BLaER1 treated with 17β-estradiol and CSF1 and Interleukin-3, amounts not matched to agents 10 nM and 100 nM (cell line): ENCODE measurements at regions not wholly inside any gene's neighbourhood (a gene's known extent, or its start where the extent isn't known, plus 50 kb on each side); places are given as distances from the start of the nearest gene placed in this dataset.
"Not testable (repeated sequence)": the region's sequence is repeated elsewhere in the genome, so short reads cannot be mapped to it uniquely, and the experiment has no call there.

Experiments used
- H3K27ac ChIP-seq, 11 experiments: shearing (Covaris generic); formaldehyde crosslinking; 2 replicates each; pipeline ENCODE4 v1.8.1; 2022
- H3K27me3 ChIP-seq, 11 experiments: shearing (Covaris generic); formaldehyde crosslinking; 2 replicates each; pipeline ENCODE4 v1.8.1; 2022
- H3K36me3 ChIP-seq, 11 experiments: shearing (Covaris generic); formaldehyde crosslinking; 2 replicates each; pipeline ENCODE4 v1.8.1; 2022
- H3K4me1 ChIP-seq, 10 experiments: shearing (Covaris generic); formaldehyde crosslinking; 2 replicates each; pipeline ENCODE4 v1.8.1; 2022
- H3K4me2 ChIP-seq, 11 experiments: shearing (Covaris generic); formaldehyde crosslinking; 2 replicates each; pipeline ENCODE4 v1.8.1; 2022
- H3K4me3 ChIP-seq, 10 experiments: shearing (Covaris generic); formaldehyde crosslinking; 2 replicates each; pipeline ENCODE4 v1.8.1; 2022
- H3K9ac ChIP-seq, 11 experiments: shearing (Covaris generic); formaldehyde crosslinking; 2 replicates each; pipeline ENCODE4 v1.8.1; 2022
- H3K9me3 ChIP-seq, 11 experiments: shearing (Covaris generic); formaldehyde crosslinking; replicated peaks in 1 of 11; 2 replicates each; pipeline ENCODE4 v1.8.1; 2022
- H4K20me1 ChIP-seq, 11 experiments: shearing (Covaris generic); formaldehyde crosslinking; 2 replicates each; pipeline ENCODE4 v1.8.1; 2022
- Cebpa-rat ChIP-seq, 11 experiments: shearing (Covaris generic); IDR thresholded peaks; 2 replicates each; pipeline ENCODE4 v1.8.1; 2022

GRCh38 chr2:133641942-133642725, 73.9 kb upstream of the NCKAP5 start:
- TF ChIP-seq Cebpa-rat (IDR thresholded peaks at IDR 0.05) = no peak
- Histone ChIP-seq H3K27ac (peak overlapping the region in 4 of 11 experiments; percentile 70 to 88 (median 80); a peak in 7 of 22 replicates), H3K9me3 (no peaks in the 10 kb centered on the region), H4K20me1 (no peaks in the 10 kb centered on the region), H3K4me3 (peak overlapping the region in 1 of 10 experiments; percentile 7; a peak in 2 of 20 replicates), H3K36me3 (no peaks in the 10 kb centered on the region), H3K4me1 (peaks cover 10 to 55% (median 15%) of the 10 kb centered on the region in 10 experiments), H3K4me2 (peak overlapping the region; percentile 4 to 89 (median 44)), H3K9ac (peak overlapping the region in 4 of 11 experiments; percentile 25 to 74 (median 69); a peak in 6 of 22 replicates), H3K27me3 (no peaks in the 10 kb centered on the region)

GRCh38 chr2:133642791-133643191, 74.5 kb upstream of the NCKAP5 start:
- Histone ChIP-seq H3K9ac (peak overlapping the region in 4 of 11 experiments; percentile 25 to 74 (median 69); a peak in 6 of 22 replicates), H3K4me3 (peak overlapping the region in 1 of 10 experiments; percentile 7; a peak in 1 of 20 replicates), H4K20me1 (no peaks in the 10 kb centered on the region), H3K9me3 (no peaks in the 10 kb centered on the region), H3K4me1 (peaks cover 10 to 55% (median 15%) of the 10 kb centered on the region in 10 experiments), H3K27me3 (no peaks in the 10 kb centered on the region), H3K27ac (peak overlapping the region in 4 of 11 experiments; percentile 70 to 88 (median 80); a peak in 7 of 22 replicates), H3K36me3 (no peaks in the 10 kb centered on the region), H3K4me2 (peak overlapping the region; percentile 4 to 89 (median 44); a peak in 20 of 22 replicates)
- TF ChIP-seq Cebpa-rat (IDR thresholded peaks at IDR 0.05) = no peak

GRCh38 chr2:133643863-133644262, 75.6 kb upstream of the NCKAP5 start:
- H3K36me3 ChIP-seq = no peaks in the 10 kb centered on the region
- peaks cover 10 to 55% (median 15%) of the 10 kb centered on the region in 10 experiments for H3K4me1 ChIP-seq
- peak overlapping the region in 3 of 11 experiments; percentile 81 to 89 (median 85); a peak in 6 of 22 replicates for H3K4me2 ChIP-seq
- no peaks in the 10 kb centered on the region for H4K20me1 ChIP-seq
- H3K27ac ChIP-seq = peak overlapping the region in 3 of 11 experiments; percentile 70 to 88 (median 84); a peak in 4 of 22 replicates
- H3K27me3 ChIP-seq = no peaks in the 10 kb centered on the region
- no peak overlapping the region for H3K4me3 ChIP-seq
- no peaks in the 10 kb centered on the region for H3K9me3 ChIP-seq
- TF ChIP-seq Cebpa-rat (IDR thresholded peaks at IDR 0.05) = no peak
- no peak overlapping the region; a peak in 1 of 22 replicates for H3K9ac ChIP-seq

- no peaks in the 10 kb centered on the region for H3K36me3 ChIP-seq
- no peak overlapping the region for H3K4me3 ChIP-seq
- H3K27me3 ChIP-seq = no peaks in the 10 kb centered on the region
- no peak overlapping the region for H3K27ac ChIP-seq
- TF ChIP-seq Cebpa-rat (IDR thresholded peaks at IDR 0.05) = no peak
- H3K9me3 ChIP-seq = peaks cover 0 to 7% (median 5%) of the 10 kb centered on the region in 11 experiments; a peak in 6 of 22 replicates
- no peak overlapping the region for H3K9ac ChIP-seq
- no peaks in the 10 kb centered on the region for H4K20me1 ChIP-seq
- H3K4me1 ChIP-seq = peaks cover 10 to 48% (median 15%) of the 10 kb centered on the region in 10 experiments
- H3K4me2 ChIP-seq = no peak overlapping the region
Measured at GRCh38 chr2:133644846-133645245, 76.6 kb upstream of the NCKAP5 start.

GRCh38 chr2:133647386-133647785, 79.1 kb upstream of the NCKAP5 start:
- H4K20me1 ChIP-seq, H3K4me2 ChIP-seq, H3K36me3 ChIP-seq, H3K9ac ChIP-seq, H3K4me3 ChIP-seq, H3K27me3 ChIP-seq, H3K27ac ChIP-seq: not testable (repeated sequence)
- peaks cover 5 to 19% (median 11%) of the 10 kb centered on the region in 11 experiments; a peak in 14 of 22 replicates for H3K9me3 ChIP-seq
- H3K4me1 ChIP-seq = peaks cover 4 to 27% (median 9%) of the 10 kb centered on the region in 10 experiments

GRCh38 chr2:133651861-133652260, 83.6 kb upstream of the NCKAP5 start:
- Histone ChIP-seq H3K27me3 (no peaks in the 10 kb centered on the region), H3K4me3 (no peak overlapping the region), H3K27ac (no peak overlapping the region), H3K36me3 (no peaks in the 10 kb centered on the region), H4K20me1 (no peaks in the 10 kb centered on the region), H3K4me1 (peaks cover 0 to 22% (median 0%) of the 10 kb centered on the region in 10 experiments; a peak in 7 of 20 replicates), H3K9ac (no peak overlapping the region), H3K4me2 (no peak overlapping the region), H3K9me3 (peaks cover 5 to 25% (median 12%) of the 10 kb centered on the region in 11 experiments; a peak in 16 of 22 replicates)
- TF ChIP-seq Cebpa-rat (IDR thresholded peaks at IDR 0.05) = no peak

- Histone ChIP-seq H3K27ac (no peak overlapping the region), H3K4me3 (no peak overlapping the region), H3K4me1 (peaks cover 0 to 22% (median 0%) of the 10 kb centered on the region in 10 experiments; a peak in 7 of 20 replicates), H3K36me3 (no peaks in the 10 kb centered on the region), H4K20me1 (no peaks in the 10 kb centered on the region), H3K9me3 (peaks cover 5 to 25% (median 12%) of the 10 kb centered on the region in 11 experiments; a peak in 16 of 22 replicates), H3K9ac (no peak overlapping the region), H3K27me3 (no peaks in the 10 kb centered on the region), H3K4me2 (no peak overlapping the region)
- TF ChIP-seq Cebpa-rat (IDR thresholded peaks at IDR 0.05) = no peak
Measured at GRCh38 chr2:133652398-133652797, 84.1 kb upstream of the NCKAP5 start.

GRCh38 chr2:133653056-133653455, 84.8 kb upstream of the NCKAP5 start:
- peaks cover 0 to 22% (median 0%) of the 10 kb centered on the region in 10 experiments; a peak in 7 of 20 replicates for H3K4me1 ChIP-seq
- no peak overlapping the region for H3K9ac ChIP-seq
- H3K9me3 ChIP-seq = peaks cover 5 to 25% (median 12%) of the 10 kb centered on the region in 11 experiments; a peak in 16 of 22 replicates
- no peak overlapping the region for H3K4me3 ChIP-seq
- H3K27ac ChIP-seq = no peak overlapping the region
- no peak for TF ChIP-seq Cebpa-rat (IDR thresholded peaks at IDR 0.05)
- no peaks in the 10 kb centered on the region for H4K20me1 ChIP-seq
- H3K27me3 ChIP-seq = no peaks in the 10 kb centered on the region
- H3K4me2 ChIP-seq = no peak overlapping the region
- H3K36me3 ChIP-seq = no peaks in the 10 kb centered on the region

GRCh38 chr2:133654949-133655348, 86.7 kb upstream of the NCKAP5 start:
- Histone ChIP-seq H4K20me1 (no peaks in the 10 kb centered on the region), H3K4me1 (peaks cover 0 to 22% (median 0%) of the 10 kb centered on the region in 10 experiments; a peak in 7 of 20 replicates), H3K36me3 (no peaks in the 10 kb centered on the region)

More at GRCh38 chr2:133654949-133655348, 86.7 kb upstream of the NCKAP5 start:
- H3K4me3 ChIP-seq = no peak overlapping the region
- H3K9me3 ChIP-seq = peaks cover 5 to 17% (median 7%) of the 10 kb centered on the region in 11 experiments; a peak in 15 of 22 replicates
- H3K27ac ChIP-seq = peak overlapping the region in 6 of 11 experiments; percentile 7 to 80 (median 62); a peak in 8 of 22 replicates
- peak overlapping the region in 4 of 11 experiments; percentile 17 to 64 (median 54); a peak in 7 of 22 replicates for H3K4me2 ChIP-seq
- H3K27me3 ChIP-seq = no peaks in the 10 kb centered on the region
- peak in 3 of 11 experiments; percentile 33 to 68 (median 37); a peak in 3 of 22 replicates for TF ChIP-seq Cebpa-rat (IDR thresholded peaks at IDR 0.05)
- H3K9ac ChIP-seq = peak overlapping the region in 1 of 11 experiments; percentile 36; a peak in 1 of 22 replicates
